Activated CD4-positive, alpha-beta memory T cell treated with anti-CD3 and anti-CD28 coated beads for 36 hours (primary cell): ENCODE measurements at regions not wholly inside any gene's neighbourhood (a gene's known extent, or its start where the extent isn't known, plus 50 kb on each side); places are given as distances from the start of the nearest gene placed in this dataset.

ENCODE experiments used
- CTCF ChIA-PET: fragments of 350-600 bp; sonication (Branson Sonifier 250); formaldehyde crosslinking; loops from one replicate; lab custom pipeline; 2021; ENCODE audit warnings: antibody characterized with exemption, inconsistent platforms; lab: Charles Lee
- POLR2A ChIA-PET: fragments of 350-600 bp; sonication (Branson Sonifier 250); formaldehyde crosslinking; loops from one replicate; lab custom pipeline; 2021; ENCODE audit warnings: antibody characterized with exemption; lab: Charles Lee
- DNase-seq: peaks from one replicate; pipeline ENCODE4 v3.0.0-alpha.2; 2020
- H3K27ac Mint-ChIP-seq: one replicate; pipeline ENCODE4 v1.8.0; 2021; ENCODE audit warnings: mixed read lengths
- H3K27me3 Mint-ChIP-seq: one replicate; pipeline ENCODE4 v1.8.0; 2021; ENCODE audit warnings: mixed read lengths
- H3K36me3 Mint-ChIP-seq: one replicate; pipeline ENCODE4 v1.8.0; 2021; ENCODE audit warnings: mixed read lengths
- H3K4me1 Mint-ChIP-seq: one replicate; pipeline ENCODE4 v1.8.0; 2021; ENCODE audit warnings: low read depth, mixed read lengths
- H3K4me3 Mint-ChIP-seq: one replicate; pipeline ENCODE4 v1.8.0; 2021; ENCODE audit warnings: mild to moderate bottlenecking, mixed read lengths
- H3K9me3 Mint-ChIP-seq: one replicate; pipeline ENCODE4 v1.8.0; 2021; ENCODE audit warnings: mixed read lengths
- intact Hi-C: fragments of 100-400 bp; cut with micrococcal nuclease; formaldehyde crosslinking; loops from one replicate; pipeline ENCODE4 v1.15.1; 2023

DNA sequence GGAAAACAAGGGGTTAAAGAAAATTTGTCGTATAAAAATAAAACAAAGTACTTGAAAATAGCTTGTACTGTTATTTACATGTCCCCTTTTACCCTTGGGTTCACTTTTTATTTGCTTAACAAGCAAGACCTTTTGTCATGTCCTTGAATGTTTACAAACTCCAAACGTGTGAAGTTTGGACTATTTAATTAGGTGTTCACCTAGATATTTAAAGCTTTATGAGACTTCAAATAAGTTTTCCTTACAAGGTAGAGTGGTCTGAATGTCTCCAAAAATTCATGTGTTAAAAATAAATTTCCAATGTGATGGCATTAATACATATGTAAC lies 242.0 kb upstream of the TTC14 start:
- DNase-seq, result no peak
- intact Hi-C loops, result no loop called here
- peaks cover 3% of the 10 kb centered on the region for H3K9me3 Mint-ChIP-seq
- H3K36me3 Mint-ChIP-seq, result no peaks in the 10 kb centered on the region
- H3K4me1 Mint-ChIP-seq, result no peaks in the 10 kb centered on the region
- CTCF ChIA-PET, result no interaction called here
- H3K4me3 Mint-ChIP-seq, result no peak overlapping the region
- POLR2A ChIA-PET, result no interaction called here
- peaks cover 2% of the 10 kb centered on the region for H3K27me3 Mint-ChIP-seq
- no peak overlapping the region for H3K27ac Mint-ChIP-seq

DNA sequence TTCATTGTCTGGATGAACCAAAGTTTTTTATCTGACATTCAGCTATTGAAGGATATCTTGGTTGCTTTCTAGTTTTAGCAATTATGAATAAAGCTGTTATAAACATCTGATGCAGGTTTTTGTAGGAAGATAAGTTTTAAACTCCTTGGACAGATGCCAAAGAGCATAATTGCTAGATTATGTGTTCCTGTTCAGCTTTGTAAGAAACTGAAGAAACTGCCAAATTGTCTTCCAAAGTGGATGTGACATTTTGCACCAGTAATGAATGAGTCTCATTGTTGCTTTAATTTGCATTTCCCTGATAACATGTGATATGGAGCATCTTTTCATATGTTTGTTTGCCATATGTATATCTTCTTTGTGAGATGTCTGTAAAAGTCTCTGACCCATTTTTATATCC lies 239.9 kb upstream of the TTC14 start:
- Mint-ChIP-seq H3K4me3 (no peak overlapping the region), H3K4me1 (no peaks in the 10 kb centered on the region), H3K27me3 (no peaks in the 10 kb centered on the region), H3K27ac (no peak overlapping the region), H3K9me3 (peaks cover 3% of the 10 kb centered on the region), H3K36me3 (no peaks in the 10 kb centered on the region)
- POLR2A ChIA-PET, result no interaction called here
- intact Hi-C loops, result no loop called here
- CTCF ChIA-PET, result no interaction called here
- DNase-seq, result no peak

GRCh38 chr3:180375831-180376230 lies 226.1 kb upstream of the TTC14 start:
- Mint-ChIP-seq H3K27ac (no peak overlapping the region), H3K4me3 (no peak overlapping the region), H3K4me1 (no peaks in the 10 kb centered on the region), H3K27me3 (no peaks in the 10 kb centered on the region), H3K9me3 (peaks cover 18% of the 10 kb centered on the region), H3K36me3 (no peaks in the 10 kb centered on the region)
- intact Hi-C loops, result no loop called here
- CTCF ChIA-PET, result no interaction called here
- POLR2A ChIA-PET, result no interaction called here
- no peak for DNase-seq

- POLR2A ChIA-PET, result no interaction called here
- DNase-seq, result no peak
- intact Hi-C loops, result no loop called here
- CTCF ChIA-PET, result no interaction called here
- no peaks in the 10 kb centered on the region for H3K4me1 Mint-ChIP-seq
- no peaks in the 10 kb centered on the region for H3K27me3 Mint-ChIP-seq
- H3K27ac Mint-ChIP-seq, result no peak overlapping the region
- peaks cover 15% of the 10 kb centered on the region for H3K9me3 Mint-ChIP-seq
- H3K4me3 Mint-ChIP-seq, result no peak overlapping the region
- H3K36me3 Mint-ChIP-seq, result no peaks in the 10 kb centered on the region
These were observed 223.5 kb upstream of the TTC14 start for GRCh38 chr3:180378496-180378895.

DNA sequence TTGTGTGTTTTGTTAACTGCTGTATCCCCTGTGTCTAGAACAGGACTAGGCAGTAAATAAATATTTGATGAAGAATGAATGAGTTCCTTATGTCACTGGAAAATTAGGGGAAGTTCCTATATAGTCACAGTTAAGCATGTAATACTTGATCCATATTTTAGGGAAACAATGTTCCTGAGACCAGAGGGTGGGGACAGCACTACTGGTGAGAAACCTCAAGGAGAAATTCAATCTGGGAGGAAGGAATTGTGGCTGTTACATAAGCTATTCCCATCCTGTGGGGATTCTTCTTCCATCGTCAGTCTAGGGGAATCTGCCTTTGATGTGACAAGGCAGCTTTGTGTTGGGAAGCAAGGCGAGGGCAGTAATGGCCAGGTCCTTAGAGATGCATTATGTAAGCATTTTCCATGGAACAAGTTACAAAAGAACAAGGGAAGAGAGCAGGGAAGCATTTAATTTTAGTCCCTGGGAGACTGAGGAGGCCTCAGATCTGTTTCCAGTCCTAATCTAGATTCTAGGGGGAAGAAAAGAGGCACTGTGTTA lies 219.3 kb upstream of the TTC14 start:
- no peak for DNase-seq
- Mint-ChIP-seq H3K9me3 (peaks cover 2% of the 10 kb centered on the region), H3K4me1 (no peaks in the 10 kb centered on the region), H3K27me3 (no peaks in the 10 kb centered on the region), H3K4me3 (no peak overlapping the region), H3K36me3 (no peaks in the 10 kb centered on the region), H3K27ac (no peak overlapping the region)
- CTCF ChIA-PET, result no interaction called here
- POLR2A ChIA-PET, result no interaction called here
- intact Hi-C loops, result no loop called here

- Mint-ChIP-seq H3K4me3 (no peak overlapping the region), H3K4me1 (no peaks in the 10 kb centered on the region), H3K27ac (no peak overlapping the region), H3K36me3 (no peaks in the 10 kb centered on the region), H3K9me3 (peaks cover 2% of the 10 kb centered on the region), H3K27me3 (no peaks in the 10 kb centered on the region)
- ChIA-PET CTCF (no interaction called here), POLR2A (no interaction called here)
- DNase-seq, result no peak
- intact Hi-C loops, result no loop called here
These were observed 218.5 kb upstream of the TTC14 start for GRCh38 chr3:180383332-180384020.

DNA sequence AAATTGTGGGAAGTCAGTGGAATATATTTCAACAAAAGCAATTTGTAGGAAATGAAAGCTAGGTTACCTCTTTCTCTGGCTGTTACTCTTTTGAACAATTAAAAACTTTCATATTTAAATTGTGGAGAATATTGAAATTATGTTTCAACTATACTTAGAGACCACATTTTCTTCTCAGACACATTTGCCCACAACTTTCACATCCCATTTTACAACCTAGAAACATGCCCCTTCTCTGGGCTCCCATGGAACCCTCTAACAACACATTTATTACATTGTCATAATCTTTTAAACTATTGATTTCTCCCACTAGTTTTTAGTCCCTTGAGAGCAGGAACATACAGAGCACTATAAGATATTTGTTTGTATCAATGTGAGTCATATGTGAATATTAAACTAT lies 211.7 kb upstream of the TTC14 start:
- Mint-ChIP-seq H3K9me3 (no peaks in the 10 kb centered on the region), H3K36me3 (no peaks in the 10 kb centered on the region), H3K27ac (no peak overlapping the region), H3K27me3 (no peaks in the 10 kb centered on the region), H3K4me3 (no peak overlapping the region), H3K4me1 (no peaks in the 10 kb centered on the region)
- no peak for DNase-seq
- ChIA-PET POLR2A (no interaction called here), CTCF (no interaction called here)
- intact Hi-C loops, result no loop called here

GRCh38 chr3:180391001-180391400 lies 211.0 kb upstream of the TTC14 start:
- Mint-ChIP-seq H3K27ac (no peak overlapping the region), H3K9me3 (no peaks in the 10 kb centered on the region), H3K4me3 (no peak overlapping the region), H3K27me3 (no peaks in the 10 kb centered on the region), H3K4me1 (no peaks in the 10 kb centered on the region), H3K36me3 (no peaks in the 10 kb centered on the region)
- ChIA-PET CTCF (no interaction called here), POLR2A (no interaction called here)
- intact Hi-C loops, result no loop called here
- DNase-seq, result no peak

DNA sequence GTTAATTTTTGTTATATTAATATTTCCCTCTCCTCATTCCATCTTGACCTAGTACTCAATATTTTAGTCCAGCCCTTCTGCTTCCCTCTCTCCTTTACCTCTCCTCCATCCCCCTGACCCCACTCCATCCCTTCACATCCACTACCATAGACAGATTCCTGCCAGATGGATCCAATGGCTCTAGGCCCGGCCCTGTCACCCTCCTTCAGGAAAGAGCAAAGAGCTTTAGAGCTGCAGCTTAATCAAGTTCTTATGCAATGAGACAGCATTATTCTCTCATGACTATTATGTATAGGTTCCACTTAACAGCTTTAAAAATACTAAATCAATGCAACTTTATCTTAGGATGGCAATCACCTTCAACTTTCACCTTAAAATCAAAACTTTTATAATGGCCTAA lies 200.7 kb upstream of the TTC14 start:
- H3K9me3 Mint-ChIP-seq, result no peaks in the 10 kb centered on the region
- POLR2A ChIA-PET, result no interaction called here
- DNase-seq, result no peak
- intact Hi-C loops, result no loop called here
- CTCF ChIA-PET, result no interaction called here
- H3K27ac Mint-ChIP-seq, result no peak overlapping the region
- no peak overlapping the region for H3K4me3 Mint-ChIP-seq
- no peaks in the 10 kb centered on the region for H3K4me1 Mint-ChIP-seq
- H3K27me3 Mint-ChIP-seq, result no peaks in the 10 kb centered on the region
- no peaks in the 10 kb centered on the region for H3K36me3 Mint-ChIP-seq

DNA sequence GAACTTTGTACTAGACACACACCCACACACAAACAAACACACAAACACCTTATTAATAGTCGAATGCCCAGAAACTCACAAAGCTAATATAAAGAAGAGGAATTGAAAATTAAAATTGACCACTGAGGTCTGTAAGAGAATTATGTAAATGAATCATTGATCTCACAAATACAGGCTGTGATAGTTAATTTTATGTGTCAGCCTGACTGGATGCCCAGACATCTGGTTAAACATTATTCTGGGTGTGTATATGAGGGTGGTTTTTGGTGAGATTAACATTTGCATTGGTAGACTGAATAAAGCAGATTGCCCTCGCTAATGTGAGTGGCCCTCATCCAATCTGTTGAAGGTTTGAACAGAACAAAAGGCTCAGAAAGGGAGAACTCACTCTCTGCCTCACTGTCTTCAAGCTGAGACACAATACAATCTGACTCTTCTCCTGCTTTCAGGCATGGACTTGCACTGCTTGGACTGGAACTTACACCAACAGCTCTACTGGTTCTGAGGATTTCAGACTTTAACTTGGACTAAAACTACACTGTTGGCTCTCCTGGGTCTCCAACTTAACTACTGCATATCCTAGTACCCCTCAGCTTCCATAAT lies 199.4 kb upstream of the TTC14 start:
- no peak overlapping the region for H3K27ac Mint-ChIP-seq

DNA sequence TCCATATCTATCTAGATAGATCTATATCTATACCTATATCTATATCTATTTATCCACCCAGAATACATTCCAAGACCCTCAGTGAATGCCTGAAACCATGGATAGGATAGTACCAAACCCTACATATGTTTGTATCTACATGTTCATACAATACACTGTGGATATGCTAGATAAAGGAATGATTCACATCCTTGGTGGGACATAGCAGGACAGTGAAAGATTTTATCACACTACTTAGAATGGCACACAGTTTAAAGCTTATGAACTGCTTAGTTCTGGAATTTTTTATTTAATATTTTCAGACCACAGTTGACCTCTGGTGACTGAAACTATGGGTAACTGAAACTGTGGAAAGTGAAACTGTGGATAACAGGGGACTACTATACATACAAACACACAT lies 198.8 kb upstream of the TTC14 start:
- Mint-ChIP-seq H3K27ac (no peak overlapping the region), H3K4me3 (no peak overlapping the region), H3K4me1 (no peaks in the 10 kb centered on the region), H3K9me3 (no peaks in the 10 kb centered on the region), H3K27me3 (no peaks in the 10 kb centered on the region), H3K36me3 (no peaks in the 10 kb centered on the region)
- CTCF ChIA-PET, result no interaction called here
- intact Hi-C loops, result no loop called here
- POLR2A ChIA-PET, result no interaction called here
- no peak for DNase-seq

More for the DNA sequence above, 199.4 kb upstream of the TTC14 start:
- no peak for DNase-seq
- Mint-ChIP-seq H3K27me3 (no peaks in the 10 kb centered on the region), H3K36me3 (no peaks in the 10 kb centered on the region), H3K9me3 (no peaks in the 10 kb centered on the region), H3K4me3 (no peak overlapping the region), H3K4me1 (no peaks in the 10 kb centered on the region)
- CTCF ChIA-PET, result no interaction called here
- POLR2A ChIA-PET, result no interaction called here
- intact Hi-C loops, result no loop called here

GRCh38 chr3:180408654-180409053 lies 193.3 kb upstream of the TTC14 start:
- no peaks in the 10 kb centered on the region for H3K36me3 Mint-ChIP-seq
- ChIA-PET POLR2A (no interaction called here), CTCF (no interaction called here)
- no peak overlapping the region for H3K4me3 Mint-ChIP-seq
- H3K27me3 Mint-ChIP-seq, result no peaks in the 10 kb centered on the region
- no peaks in the 10 kb centered on the region for H3K4me1 Mint-ChIP-seq
- DNase-seq, result no peak
- intact Hi-C loops, result no loop called here
- no peak overlapping the region for H3K27ac Mint-ChIP-seq
- no peaks in the 10 kb centered on the region for H3K9me3 Mint-ChIP-seq

GRCh38 chr3:180409170-180409569 lies 192.8 kb upstream of the TTC14 start:
- Mint-ChIP-seq H3K9me3 (no peaks in the 10 kb centered on the region), H3K27ac (no peak overlapping the region), H3K27me3 (no peaks in the 10 kb centered on the region), H3K4me1 (no peaks in the 10 kb centered on the region), H3K4me3 (no peak overlapping the region), H3K36me3 (no peaks in the 10 kb centered on the region)
- ChIA-PET CTCF (no interaction called here), POLR2A (no interaction called here)
- intact Hi-C loops, result no loop called here
- DNase-seq, result no peak
